ENCODE measurements at regions not wholly inside any gene's neighbourhood (a gene's known extent, or its start where the extent isn't known, plus 50 kb on each side); places are given as distances from the start of the nearest gene placed in this dataset.

GRCh38 chr4:155434366-155434765, 57.6 kb upstream of the MAP9 start:
- TF ChIP-seq EZH2 (IDR thresholded peaks at IDR 0.05; ENCODE audit: insufficient read depth, poor library complexity, severe bottlenecking) (no peak), EZH2phosphoT487 (IDR thresholded peaks at IDR 0.05; ENCODE audit: insufficient read depth, low read depth) (no peak)

All from GM23248 (cell line).